Liver (tissue), 8 donors: ENCODE measurements at regions not wholly inside any gene's neighbourhood (a gene's known extent, or its start where the extent isn't known, plus 50 kb on each side); places are given as distances from the start of the nearest gene placed in this dataset.

Source experiments
- DNase-seq: peaks from one replicate; pipeline ENCODE4 v3.0.0-alpha.2; 2017; ENCODE audit warnings: low spot score
- H3K27ac ChIP-seq, 2 donors: one replicate each; pipeline ENCODE4 v1.7.0; 2013; ENCODE audit warnings: inconsistent platforms in 2 of 2, low read length in 2 of 2, control low read depth in 1 of 2, low read depth in 1 of 2, mild to moderate bottlenecking in 1 of 2
- H3K27me3 ChIP-seq, 4 donors: one replicate each; pipeline versions ENCODE4 v1.6.1 to v1.7.0; 2013; ENCODE audit warnings: low read length in 3 of 4, inconsistent platforms in 1 of 4, mild to moderate bottlenecking in 1 of 4, moderate library complexity in 1 of 4; ENCODE audit not compliant: control insufficient read depth in 4 of 4, insufficient read depth in 4 of 4
- H3K36me3 ChIP-seq, 4 donors: one replicate each; pipeline versions ENCODE4 v1.6.1 to v1.7.0; 2013; ENCODE audit warnings: low read length in 3 of 4, mild to moderate bottlenecking in 3 of 4, low read depth in 1 of 4, moderate library complexity in 1 of 4; ENCODE audit not compliant: control insufficient read depth in 4 of 4, insufficient read depth in 3 of 4
- H3K4me1 ChIP-seq, 4 donors: one replicate each; pipeline versions ENCODE4 v1.6.1 to v1.7.0; 2013; ENCODE audit warnings: low read length in 3 of 4, mild to moderate bottlenecking in 3 of 4, moderate library complexity in 1 of 4; ENCODE audit not compliant: control insufficient read depth in 4 of 4, insufficient read depth in 4 of 4
- H3K4me3 ChIP-seq, 3 donors: one replicate each; pipeline versions ENCODE4 v1.6.1 to v1.7.0; 2013; ENCODE audit warnings: low read length in 3 of 3, control low read depth in 1 of 3, low read depth in 1 of 3, mild to moderate bottlenecking in 1 of 3
- H3K9ac ChIP-seq, 2 donors: one replicate each; pipeline ENCODE4 v1.7.0; 2013; ENCODE audit warnings: low read length in 2 of 2, mild to moderate bottlenecking in 2 of 2, moderate library complexity in 2 of 2, control low read depth in 1 of 2, low read depth in 1 of 2
- H3K9me3 ChIP-seq, 4 donors: one replicate each; pipeline versions ENCODE4 v1.6.1 to v1.7.0; 2013; ENCODE audit warnings: low read length in 3 of 4; ENCODE audit not compliant: control insufficient read depth in 4 of 4
- ATF3 ChIP-seq: IDR thresholded peaks from 2 replicates; pipeline ENCODE4 v1.6.1; 2016; ENCODE audit warnings: antibody characterized with exemption
- CTCF ChIP-seq: fragments of 150-350 bp; IDR thresholded peaks from 2 replicates; pipeline ENCODE4 v1.5.1; 2017; ENCODE audit warnings: improper control_type of control experiment, low read depth, low read length; ENCODE audit not compliant: missing input control
- EGR1 ChIP-seq, 2 donors: IDR thresholded peaks; 2 replicates each; pipeline ENCODE4 v1.6.1; 2016 to 2018; ENCODE audit warnings: antibody characterized with exemption in 2 of 2, low read depth in 2 of 2
- FOXA1 ChIP-seq: IDR thresholded peaks from 2 replicates; pipeline ENCODE4 v1.6.1; 2016; ENCODE audit warnings: antibody characterized with exemption
- FOXA2 ChIP-seq: IDR thresholded peaks from 2 replicates; pipeline ENCODE4 v1.6.1; 2016; ENCODE audit warnings: antibody characterized with exemption
- GABPA ChIP-seq, 2 donors: IDR thresholded peaks in 1 of 2; conservative IDR thresholded peaks in 1 of 2; 2 replicates each; pipeline ENCODE4 v1.6.1; 2016; ENCODE audit warnings: antibody characterized with exemption in 2 of 2, mild to moderate bottlenecking in 1 of 2, moderate library complexity in 1 of 2
- HNF4A ChIP-seq, 2 donors: conservative IDR thresholded peaks; 2 replicates each; pipeline ENCODE4 v1.6.1; 2016; ENCODE audit warnings: antibody characterized with exemption in 2 of 2, mild to moderate bottlenecking in 2 of 2
- HNF4G ChIP-seq: IDR thresholded peaks from 2 replicates; pipeline ENCODE4 v1.6.1; 2016; ENCODE audit warnings: antibody characterized with exemption
- JUND ChIP-seq, 2 donors: IDR thresholded peaks; 2 replicates each; pipeline ENCODE4 v1.6.1; 2016; ENCODE audit warnings: antibody characterized with exemption in 2 of 2
- MAX ChIP-seq: IDR thresholded peaks from 2 replicates; pipeline ENCODE4 v1.6.1; 2016; ENCODE audit warnings: antibody characterized with exemption
- NR2F2 ChIP-seq: IDR thresholded peaks from 2 replicates; pipeline ENCODE4 v1.6.1; 2016; ENCODE audit warnings: antibody characterized with exemption
- RAD21 ChIP-seq, 2 donors: IDR thresholded peaks; 2 replicates each; pipeline ENCODE4 v1.6.1; 2016; ENCODE audit warnings: antibody characterized with exemption in 2 of 2, mild to moderate bottlenecking in 2 of 2
- REST ChIP-seq: IDR thresholded peaks from 2 replicates; pipeline ENCODE4 v1.6.1; 2016; ENCODE audit warnings: antibody characterized with exemption, mild to moderate bottlenecking
- RXRA ChIP-seq, 2 donors: IDR thresholded peaks; 2 replicates each; pipeline ENCODE4 v1.6.1; 2017 to 2018; ENCODE audit warnings: antibody characterized with exemption in 2 of 2, mild to moderate bottlenecking in 1 of 2
- SP1 ChIP-seq: IDR thresholded peaks from 2 replicates; pipeline ENCODE4 v1.6.1; 2018; ENCODE audit warnings: antibody characterized with exemption, mild to moderate bottlenecking
- TAF1 ChIP-seq: conservative IDR thresholded peaks from 2 replicates; pipeline ENCODE4 v1.6.1; 2016; ENCODE audit warnings: antibody characterized with exemption, mild to moderate bottlenecking
- YY1 ChIP-seq: IDR thresholded peaks from 2 replicates; pipeline ENCODE4 v1.6.1; 2016; ENCODE audit warnings: antibody characterized with exemption, mild to moderate bottlenecking
- ZBTB33 ChIP-seq: IDR thresholded peaks from 2 replicates; pipeline ENCODE4 v1.6.1; 2016; ENCODE audit warnings: antibody characterized with exemption
- WGBS: extraction: QIAGEN DNeasy Blood & Tissue Kit; methylation state at CpG from one replicate; pipeline ENCODE4 v1.1.7; 2013; 5-methylcytosine and 5-hydroxymethylcytosine counted together
- donor health status: healthy.
- donor health status: healthy.
- donor health status: healthy.
- donor health status: healthy.
- donor health status: healthy.

- DNase-seq, result no peak
These were observed 105.2 kb upstream of the NALF2 start for GRCh38 chrX:69398881-69399280.

GRCh38 chrX:69396916-69397315, 107.2 kb upstream of the NALF2 start:
- no peak overlapping the region for H3K27ac ChIP-seq
- no peak overlapping the region for H3K9ac ChIP-seq
- TF ChIP-seq SP1 (no peak), MAX (no peak), ATF3 (no peak), FOXA1 (no peak), EGR1 (IDR thresholded peaks at IDR 0.05; ENCODE audit: low read depth in 2 of 2) (no peak), JUND (IDR thresholded peaks at IDR 0.05) (no peak), GABPA (IDR thresholded peaks at IDR 0.05 in 1 of 2, conservative IDR thresholded peaks at IDR 0.05 in 1 of 2) (no peak), REST (no peak), FOXA2 (no peak), HNF4G (no peak), TAF1 (no peak), NR2F2 (no peak), ZBTB33 (no peak), YY1 (no peak), RXRA (IDR thresholded peaks at IDR 0.05) (no peak), HNF4A (conservative IDR thresholded peaks at IDR 0.05) (no peak), RAD21 (IDR thresholded peaks at IDR 0.05) (no peak), CTCF (no peak)
- no peak overlapping the region for H3K4me3 ChIP-seq
- no peaks in the 10 kb centered on the region for H3K4me1 ChIP-seq
- H3K9me3 ChIP-seq, result peaks cover 0 to 2% (median 0%) of the 10 kb centered on the region in 4 donors
- H3K27me3 ChIP-seq, result peaks cover 0 to 3% (median 0%) of the 10 kb centered on the region in 4 donors
- DNase-seq, result no peak
- no peaks in the 10 kb centered on the region for H3K36me3 ChIP-seq
- 63% methylated on average over 4 of the region's 4 CpGs for WGBS

More at GRCh38 chrX:69398881-69399280, 105.2 kb upstream of the NALF2 start:
- Histone ChIP-seq H3K4me3 (no peak overlapping the region), H3K36me3 (no peaks in the 10 kb centered on the region), H3K27me3 (peaks cover 0 to 6% (median 0%) of the 10 kb centered on the region in 4 donors), H3K27ac (no peak overlapping the region), H3K4me1 (no peaks in the 10 kb centered on the region), H3K9me3 (peaks cover 0 to 2% (median 0%) of the 10 kb centered on the region in 4 donors), H3K9ac (no peak overlapping the region)
- TF ChIP-seq GABPA (IDR thresholded peaks at IDR 0.05 in 1 of 2, conservative IDR thresholded peaks at IDR 0.05 in 1 of 2) (no peak), YY1 (no peak), CTCF (no peak)
